Osteocyte (in vitro differentiated cells): ENCODE measurements at regions not wholly inside any gene's neighbourhood (a gene's known extent, or its start where the extent isn't known, plus 50 kb on each side); places are given as distances from the start of the nearest gene placed in this dataset.
"Not testable (repeated sequence)": the region's sequence is repeated elsewhere in the genome, so short reads cannot be mapped to it uniquely, and the experiment has no call there.

Experiments used
- DNase-seq: peaks from one replicate; pipeline ENCODE4 v3.0.0; 2021; ENCODE audit warnings: mixed read lengths; ENCODE audit not compliant: unreplicated experiment; ENCODE audit errors: extremely low spot score
- H3K27ac Mint-ChIP-seq: one replicate; pipeline ENCODE4 v1.8.0; 2021; ENCODE audit warnings: mild to moderate bottlenecking, mixed read lengths; ENCODE audit not compliant: unreplicated experiment
- H3K27me3 Mint-ChIP-seq: one replicate; pipeline ENCODE4 v1.8.0; 2021; ENCODE audit warnings: mixed read lengths; ENCODE audit not compliant: unreplicated experiment
- H3K36me3 Mint-ChIP-seq: one replicate; pipeline ENCODE4 v1.8.0; 2021; ENCODE audit warnings: mixed read lengths; ENCODE audit not compliant: unreplicated experiment
- H3K4me1 Mint-ChIP-seq: one replicate; pipeline ENCODE4 v1.8.0; 2021; ENCODE audit warnings: mixed read lengths; ENCODE audit not compliant: unreplicated experiment
- H3K4me3 Mint-ChIP-seq: one replicate; pipeline ENCODE4 v1.8.0; 2021; ENCODE audit warnings: mild to moderate bottlenecking, moderate library complexity, mixed read lengths; ENCODE audit not compliant: unreplicated experiment
- H3K9me3 Mint-ChIP-seq: one replicate; pipeline ENCODE4 v1.8.0; 2021; ENCODE audit warnings: mixed read lengths; ENCODE audit not compliant: unreplicated experiment
- CTCF ChIP-seq: fragments of 200-600 bp; sonication (generic); IDR thresholded peaks from 2 replicates; pipeline ENCODE4 v1.5.0; 2021; ENCODE audit warnings: antibody characterized with exemption, mild to moderate bottlenecking, moderate library complexity

GRCh38 chr11:106306942-106307341, 229.5 kb downstream of the AASDHPPT start:
- Mint-ChIP-seq H3K9me3 (no peaks in the 10 kb centered on the region), H3K4me1 (no peaks in the 10 kb centered on the region), H3K36me3 (no peaks in the 10 kb centered on the region), H3K27me3 (peaks cover 2% of the 10 kb centered on the region), H3K4me3 (no peak overlapping the region), H3K27ac (no peak overlapping the region)
- DNase-seq = no peak
- peak; percentile 56 for TF ChIP-seq CTCF

GRCh38 chr11:106309070-106309684, 231.7 kb downstream of the AASDHPPT start:
- DNase-seq = no peak
- H3K4me3 Mint-ChIP-seq = no peak overlapping the region
- no peaks in the 10 kb centered on the region for H3K36me3 Mint-ChIP-seq
- TF ChIP-seq CTCF = no peak
- peaks cover 5% of the 10 kb centered on the region for H3K27me3 Mint-ChIP-seq
- H3K9me3 Mint-ChIP-seq = no peaks in the 10 kb centered on the region
- H3K4me1 Mint-ChIP-seq = no peaks in the 10 kb centered on the region
- no peak overlapping the region for H3K27ac Mint-ChIP-seq

- no peak overlapping the region for H3K4me3 Mint-ChIP-seq
- peaks cover 2% of the 10 kb centered on the region for H3K4me1 Mint-ChIP-seq
- peaks cover 10% of the 10 kb centered on the region for H3K27me3 Mint-ChIP-seq
- no peak for TF ChIP-seq CTCF
- no peaks in the 10 kb centered on the region for H3K36me3 Mint-ChIP-seq
- no peak for DNase-seq
- no peak overlapping the region for H3K27ac Mint-ChIP-seq
- H3K9me3 Mint-ChIP-seq = no peaks in the 10 kb centered on the region
Observed at GRCh38 chr11:106311531-106312230, 234.2 kb downstream of the AASDHPPT start.

- not testable (repeated sequence) for H3K4me3 Mint-ChIP-seq, DNase-seq, H3K9me3 Mint-ChIP-seq, H3K27me3 Mint-ChIP-seq, H3K27ac Mint-ChIP-seq, H3K4me1 Mint-ChIP-seq, H3K36me3 Mint-ChIP-seq
Observed at GRCh38 chr11:106317208-106317773, 239.8 kb downstream of the AASDHPPT start.

- Mint-ChIP-seq H3K9me3 (peaks cover 7% of the 10 kb centered on the region), H3K27ac (no peak overlapping the region), H3K4me3 (no peak overlapping the region), H3K27me3 (no peaks in the 10 kb centered on the region), H3K4me1 (peaks cover 2% of the 10 kb centered on the region), H3K36me3 (no peaks in the 10 kb centered on the region)
- no peak for DNase-seq
- no peak for TF ChIP-seq CTCF
Observed at GRCh38 chr11:106321601-106322000, 244.1 kb downstream of the AASDHPPT start.
